GM19372 (cell line): ENCODE measurements at regions not wholly inside any gene's neighbourhood (a gene's known extent, or its start where the extent isn't known, plus 50 kb on each side); places are given as distances from the start of the nearest gene placed in this dataset.

Experiments
- ATAC-seq: cut with Tn5 transposase; IDR thresholded peaks from one replicate; pipeline ENCODE4 v1.9.1; 2021; ENCODE audit warnings: mild to moderate bottlenecking, low read depth, moderate library complexity; ENCODE audit not compliant: unreplicated experiment

DNA sequence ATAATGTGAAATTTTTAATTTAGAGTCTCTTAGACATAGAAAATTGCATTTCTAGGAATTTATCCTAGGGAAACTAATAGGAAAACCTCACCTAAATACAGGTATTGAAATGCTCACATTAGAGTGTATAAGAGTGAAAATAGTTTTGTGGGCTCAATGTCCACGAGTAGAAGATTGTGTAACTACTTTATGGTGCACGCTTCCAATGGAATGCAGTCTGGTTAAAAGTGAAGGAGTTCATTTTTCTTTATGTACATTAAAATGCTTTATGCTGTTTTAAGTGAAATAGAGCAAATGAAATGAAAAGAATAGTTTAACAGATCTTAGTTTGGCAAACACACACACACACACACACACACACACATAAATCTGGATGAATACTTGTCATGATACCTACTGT is 278.2 kb downstream of the USP25 start:
- ATAC-seq = no peak

DNA sequence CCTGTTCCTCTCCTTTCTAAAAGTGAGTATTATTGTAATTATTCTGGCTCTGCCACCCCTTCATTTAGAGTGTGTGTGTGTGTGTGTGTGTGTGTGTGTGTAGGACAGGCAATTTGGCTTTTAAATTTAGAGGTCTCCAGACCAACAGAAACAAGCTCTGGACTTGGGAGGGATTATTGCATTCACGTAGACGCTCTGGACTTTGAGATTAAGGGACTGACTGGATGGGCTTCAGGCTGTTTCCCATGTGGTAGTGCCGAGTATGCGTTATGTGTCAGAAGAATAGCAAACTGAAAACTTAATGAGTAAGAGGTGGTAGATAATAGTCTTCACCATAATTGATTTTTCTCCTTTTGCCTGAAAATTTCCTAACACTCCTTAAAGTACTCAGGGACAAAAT is 281.9 kb downstream of the USP25 start:
- no peak for ATAC-seq

DNA sequence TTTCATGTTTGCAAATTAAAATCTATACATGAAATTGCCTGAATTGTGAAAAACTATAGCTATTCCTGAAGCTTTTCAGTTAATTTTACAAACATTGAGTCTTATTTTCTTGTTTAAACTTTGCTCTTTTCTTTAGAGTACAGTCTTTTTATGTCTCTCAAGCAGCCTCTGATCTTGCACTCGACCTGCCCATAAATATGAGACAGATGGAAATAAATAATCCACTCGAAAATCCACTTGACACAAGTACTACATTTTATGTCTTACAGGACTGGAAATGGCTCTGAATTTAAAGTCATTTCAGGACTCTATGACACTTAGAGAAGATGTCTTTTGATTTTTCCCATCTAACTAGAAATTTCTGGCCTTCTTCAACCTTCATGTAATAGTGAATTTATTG is 283.8 kb downstream of the USP25 start:
- ATAC-seq = no peak

DNA sequence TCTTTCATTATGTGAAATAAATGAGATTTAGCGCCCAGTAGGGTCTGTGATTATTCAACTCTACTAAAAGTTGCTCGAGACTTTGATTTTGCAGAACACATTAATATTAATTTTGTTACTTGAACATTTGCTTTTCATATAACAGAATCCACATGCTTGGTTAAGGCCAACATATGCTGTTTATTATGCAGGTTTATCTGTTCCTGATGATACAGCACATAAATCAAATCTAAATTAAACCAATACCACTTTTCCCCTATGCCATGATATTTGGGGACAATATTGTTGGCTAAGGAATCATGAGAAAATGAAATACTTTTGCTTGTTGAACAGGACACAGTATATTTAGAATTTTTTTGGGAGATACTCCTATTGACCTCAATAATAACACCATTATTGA is 291.1 kb downstream of the USP25 start:
- no peak for ATAC-seq

DNA sequence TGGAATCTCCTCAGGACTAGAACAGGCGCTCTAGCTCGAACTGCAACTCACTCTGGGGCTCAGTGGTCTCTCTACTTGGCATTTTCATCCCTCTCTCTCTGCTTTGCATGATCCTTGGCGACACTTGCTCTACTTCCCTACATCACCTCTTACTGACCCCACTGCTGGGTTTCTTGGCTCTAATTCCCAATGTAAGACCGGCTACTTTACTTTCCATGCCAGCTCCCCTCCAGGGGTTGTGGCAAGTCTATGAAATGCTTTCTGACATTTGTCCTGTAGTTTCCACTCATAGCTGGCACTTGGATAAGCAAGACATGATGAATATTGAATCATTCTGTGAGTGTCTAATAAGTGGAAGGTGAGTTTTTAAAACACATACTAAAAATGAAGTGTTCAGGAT is 292.3 kb downstream of the USP25 start:
- no peak for ATAC-seq

DNA sequence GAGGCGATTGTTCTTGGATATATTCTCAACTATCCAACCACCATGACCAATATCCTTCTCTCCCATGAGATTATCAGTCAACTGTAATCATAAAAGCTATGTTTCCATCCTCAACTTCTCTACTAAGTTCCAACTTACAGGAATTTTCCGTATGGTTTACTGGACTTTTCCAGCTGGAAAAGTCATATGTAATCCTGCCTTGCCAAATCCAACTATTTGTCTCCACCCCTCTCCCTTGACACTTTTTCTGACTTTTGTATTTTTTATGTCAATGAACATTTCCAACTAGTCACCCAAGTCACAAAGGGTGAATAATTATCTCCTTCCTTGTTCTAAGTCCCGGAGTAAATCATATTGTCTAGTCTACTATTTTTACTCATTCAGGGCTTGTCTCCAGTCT is 293.1 kb downstream of the USP25 start:
- no peak for ATAC-seq

DNA sequence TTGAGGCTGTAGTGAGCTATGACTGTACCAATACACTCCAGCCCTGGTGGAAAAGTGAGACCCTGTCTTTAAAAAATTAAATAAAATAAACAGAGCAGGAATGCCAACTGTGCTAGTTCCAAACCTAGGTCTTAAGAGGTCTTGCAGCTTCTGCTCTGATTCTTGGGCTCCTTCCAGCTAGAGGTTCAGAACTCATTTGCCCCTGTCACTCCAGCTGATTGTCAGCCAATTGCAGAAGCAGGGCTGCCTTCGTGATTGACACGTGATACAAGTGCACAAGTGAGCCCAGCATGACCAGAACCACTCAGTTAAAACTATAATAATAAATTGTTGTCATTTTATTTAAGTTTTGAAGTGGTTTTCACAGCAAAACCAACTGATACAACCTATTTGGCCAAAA is 298.4 kb downstream of the USP25 start:
- no peak for ATAC-seq

GRCh38 chr21:16028941-16029464 is 299.2 kb downstream of the USP25 start:
- no peak for ATAC-seq

DNA sequence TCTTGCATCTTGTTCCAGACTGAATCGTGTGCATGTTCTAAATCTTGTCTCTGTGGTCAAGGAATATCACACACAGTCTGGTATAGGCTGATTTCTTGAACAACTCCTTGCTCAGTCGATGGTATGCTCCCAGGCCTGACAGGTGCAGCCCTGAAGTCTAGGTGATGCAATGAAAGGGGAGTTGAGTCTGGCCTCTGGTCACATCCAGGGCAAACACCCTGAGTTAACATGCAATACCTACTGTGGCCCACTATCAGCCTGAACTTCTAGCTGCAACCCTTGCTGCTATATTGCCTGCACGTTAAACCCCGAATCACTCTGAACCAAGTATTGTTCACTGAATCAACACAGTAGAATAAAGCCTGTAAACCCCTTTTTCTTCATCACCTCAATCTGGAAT is 303.4 kb downstream of the USP25 start:
- no peak for ATAC-seq

GRCh38 chr21:16034446-16035190 is 304.8 kb downstream of the USP25 start:
- ATAC-seq = no peak

DNA sequence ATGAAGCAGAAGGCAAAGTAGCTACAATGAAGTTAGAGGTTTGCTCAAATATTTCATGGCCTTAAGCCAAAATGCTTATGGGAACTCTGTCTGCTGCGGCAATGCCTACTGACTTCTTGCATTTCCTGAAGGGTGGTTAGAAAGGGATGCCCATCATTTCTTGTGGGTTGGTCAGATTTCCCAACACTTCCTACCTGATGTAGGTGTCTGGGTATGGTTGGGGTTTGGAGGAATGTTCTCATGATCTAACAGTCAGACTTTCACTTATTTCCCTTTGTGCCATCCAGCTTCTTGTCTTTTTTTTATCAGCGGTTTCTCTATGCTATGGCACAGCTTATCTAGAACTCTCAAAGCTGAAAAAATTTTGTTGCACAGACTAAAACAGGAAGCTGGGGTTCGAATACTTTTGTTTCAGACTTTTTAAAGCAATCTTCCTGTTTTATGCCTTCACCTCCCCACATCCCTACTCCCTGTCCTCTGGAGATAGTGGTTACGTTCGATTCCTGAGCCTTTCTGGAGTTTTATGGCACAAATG is 307.7 kb downstream of the USP25 start:
- ATAC-seq = no peak

DNA sequence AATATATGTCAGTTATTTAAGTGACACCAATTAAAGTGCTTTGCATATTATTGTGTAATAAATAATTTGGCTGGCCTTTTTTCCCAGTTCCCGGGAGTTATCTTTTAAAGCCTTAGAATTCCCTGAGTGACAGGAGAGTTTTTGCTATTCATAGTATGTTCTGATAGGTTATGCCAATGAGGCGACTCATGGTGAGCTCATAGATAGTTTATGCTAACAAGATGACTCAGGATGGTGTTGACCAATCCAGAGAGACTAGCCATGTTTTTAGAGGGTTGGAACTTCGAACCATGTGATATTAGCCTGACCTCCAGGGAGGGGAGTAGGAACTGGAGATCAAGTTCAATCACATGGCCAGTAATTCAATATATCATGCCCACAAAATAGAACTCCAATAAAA is 310.8 kb downstream of the USP25 start:
- ATAC-seq = no peak

GRCh38 chr21:16044676-16045075 is 314.9 kb downstream of the USP25 start:
- no peak for ATAC-seq

- ATAC-seq = no peak
Observed at GRCh38 chr21:16046656-16047330, 317.0 kb downstream of the USP25 start.

DNA sequence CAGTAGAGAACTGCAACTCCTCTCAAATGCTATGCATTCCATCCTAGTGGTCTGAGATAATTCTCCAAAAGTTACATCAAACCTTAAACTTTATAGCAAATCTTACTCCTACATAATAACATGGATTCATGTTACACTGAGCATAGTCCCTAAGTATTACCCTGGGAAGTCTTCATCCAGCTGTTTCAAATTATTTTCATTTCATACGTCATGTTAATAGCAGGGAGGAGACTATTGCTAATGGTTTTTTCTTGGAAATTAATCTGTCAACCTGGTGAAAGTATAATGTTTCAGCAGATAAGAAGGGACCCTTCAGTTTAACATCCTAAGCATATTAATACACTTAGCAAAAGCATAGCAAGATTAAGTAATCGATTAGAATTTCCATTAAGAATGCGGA is 318.1 kb downstream of the USP25 start:
- no peak for ATAC-seq

DNA sequence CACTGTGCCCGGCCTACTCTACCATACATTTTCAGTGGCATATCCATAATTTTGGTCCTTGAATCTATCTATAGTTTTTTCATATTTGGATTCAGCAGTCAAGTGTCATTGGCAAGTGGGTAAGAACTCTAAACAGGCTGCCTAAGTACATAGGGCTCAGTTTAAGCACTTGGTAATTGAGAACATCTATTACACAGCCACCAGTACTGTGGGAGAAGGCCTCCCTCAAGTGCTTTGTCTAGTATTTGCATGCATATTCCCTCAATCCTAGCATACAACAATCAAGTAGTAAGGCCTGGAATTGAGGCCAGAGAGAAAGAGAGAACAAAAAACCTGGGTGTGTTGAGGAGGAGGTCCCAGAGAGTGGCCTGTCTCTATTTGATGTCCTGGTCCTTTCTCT is 325.2 kb downstream of the USP25 start:
- ATAC-seq = no peak

DNA sequence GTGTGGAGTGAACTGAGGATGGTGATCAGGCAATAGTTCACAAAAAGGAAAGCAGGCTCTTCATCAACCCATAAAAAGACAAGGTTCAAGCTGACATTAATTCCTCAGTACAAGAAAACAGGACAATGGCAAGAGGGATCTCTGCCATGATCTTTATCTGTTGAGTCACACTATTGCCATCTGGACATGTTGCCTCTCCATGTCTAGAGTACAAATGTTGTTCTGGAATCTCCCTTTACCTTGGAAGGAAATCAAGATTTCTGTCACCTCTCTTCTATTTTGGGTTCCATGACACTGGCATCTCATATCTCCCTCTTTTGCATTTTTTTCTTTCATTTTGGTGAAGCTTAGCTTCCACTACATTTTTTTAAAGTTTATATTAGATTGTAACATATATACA is 329.1 kb downstream of the USP25 start:
- no peak for ATAC-seq

DNA sequence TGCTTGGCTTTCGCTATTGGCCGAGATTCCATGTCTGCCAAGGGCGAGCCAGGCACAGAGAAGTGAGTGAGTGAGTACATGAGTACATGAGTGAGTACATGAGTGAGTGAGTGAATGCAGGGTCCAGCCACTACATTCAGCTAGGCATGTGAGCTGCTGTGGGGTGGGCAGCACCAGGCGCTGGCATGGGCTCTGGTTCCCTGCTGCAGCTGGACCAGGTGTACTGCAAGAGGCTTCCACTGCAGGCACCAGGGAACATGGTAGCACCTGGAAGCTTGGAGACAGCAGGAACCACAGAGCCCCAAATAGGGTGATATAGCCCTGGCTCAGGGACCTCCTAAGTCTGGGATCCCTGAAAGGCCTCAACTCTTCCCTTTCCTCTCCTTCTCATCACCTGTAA is 330.2 kb downstream of the USP25 start:
- ATAC-seq = no peak

DNA sequence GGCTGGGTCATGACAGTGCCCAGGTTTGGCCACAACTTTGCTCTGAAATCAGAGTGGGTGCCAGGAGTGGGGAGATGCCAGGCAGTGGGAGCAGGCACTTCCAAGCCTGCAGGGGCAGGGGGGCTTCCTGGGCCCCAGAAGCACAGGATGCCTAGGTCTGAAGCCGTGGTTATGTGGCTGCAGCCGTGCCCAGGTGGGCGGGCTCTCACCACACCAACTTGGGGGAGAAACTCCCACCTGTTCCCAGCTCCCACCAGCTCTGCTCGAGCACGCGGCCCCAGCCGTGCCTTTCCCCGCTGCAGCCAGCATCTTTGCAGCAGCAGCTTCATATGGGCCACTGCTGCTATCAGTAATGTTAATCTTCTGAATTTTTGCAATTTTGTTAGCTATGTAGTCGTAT is 331.4 kb downstream of the USP25 start:
- ATAC-seq = no peak

DNA sequence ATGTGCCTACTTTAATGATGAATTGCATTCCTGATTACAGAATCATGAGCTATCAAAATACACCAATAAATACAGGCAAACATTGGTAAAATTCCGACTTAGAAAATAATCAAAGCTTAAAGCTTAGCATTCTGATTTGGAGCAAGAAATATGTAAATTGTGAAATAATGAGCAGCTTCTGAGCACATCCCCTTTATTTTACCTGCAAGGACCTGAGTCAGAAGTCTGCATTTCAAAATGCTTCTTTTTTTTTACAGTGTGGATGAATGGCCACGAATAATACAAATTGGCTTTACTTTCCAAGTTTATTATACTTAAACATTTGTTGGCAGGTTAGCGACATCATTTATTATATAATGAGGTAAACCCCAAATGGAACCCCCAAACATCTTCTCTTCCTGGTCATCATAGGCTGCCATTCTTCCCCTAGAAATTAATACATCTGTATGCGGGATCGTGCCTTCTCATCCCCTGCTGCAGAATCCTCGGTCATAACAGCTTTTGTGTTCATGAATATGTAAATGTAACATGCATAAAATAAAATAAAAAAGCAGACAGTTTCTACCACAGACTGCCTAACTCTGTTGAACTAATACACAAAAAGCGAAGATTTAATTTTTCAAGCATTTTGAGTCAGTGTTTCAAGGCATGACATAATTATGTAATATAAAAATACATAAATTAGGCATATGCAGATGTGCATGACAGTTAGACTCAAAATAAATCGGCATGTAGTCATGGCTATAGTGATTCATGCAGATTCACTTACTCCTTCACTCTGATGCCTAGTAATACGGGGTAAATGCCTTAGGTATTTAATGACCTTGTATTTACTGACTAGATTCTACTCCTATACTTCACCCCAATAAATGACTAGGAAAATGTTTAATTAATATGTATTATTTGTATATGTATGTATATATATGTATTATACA is 339.7 kb downstream of the USP25 start:
- ATAC-seq = no peak

DNA sequence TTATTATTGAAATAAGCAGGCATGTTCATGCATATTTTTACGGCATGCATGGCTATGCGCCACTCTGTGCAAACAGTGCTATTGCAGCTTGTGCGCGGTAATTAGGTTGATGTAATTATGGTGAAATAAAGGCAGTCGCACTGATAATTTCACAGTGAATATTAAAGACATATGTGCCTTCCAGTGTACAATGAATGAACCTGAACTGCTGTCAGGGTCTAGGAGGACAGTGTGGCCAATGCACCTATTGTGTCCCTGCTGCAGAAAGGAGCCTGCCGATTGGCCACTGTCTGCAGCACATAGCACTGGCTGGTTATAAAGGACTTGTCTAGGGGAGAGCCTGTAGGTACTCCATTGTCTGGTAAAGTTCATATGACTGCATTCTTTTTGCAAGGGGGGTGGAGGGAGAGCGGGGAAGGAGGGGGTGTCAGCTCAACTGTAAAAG is 340.4 kb downstream of the USP25 start:
- no peak for ATAC-seq
